ENCODE measurements at regions not wholly inside any gene's neighbourhood (a gene's known extent, or its start where the extent isn't known, plus 50 kb on each side); places are given as distances from the start of the nearest gene placed in this dataset.

GRCh38 chr2:105490956-105491355 lies 92.1 kb upstream of the FHL2 start:
- DNase-seq (ENCODE audit: low read depth) = no peak
- no peak for TF ChIP-seq CTCF (IDR thresholded peaks at IDR 0.05; ENCODE audit: insufficient read depth, low read depth, low read length)
- no peak overlapping the region for H3K4me3 ChIP-seq (ENCODE audit: low read depth, low read length)

GRCh38 chr2:105490204-105490603 lies 91.4 kb upstream of the FHL2 start:
- TF ChIP-seq CTCF (IDR thresholded peaks at IDR 0.05; ENCODE audit: insufficient read depth, low read depth, low read length) = no peak
- no peak overlapping the region for H3K4me3 ChIP-seq (ENCODE audit: low read depth, low read length)
- DNase-seq (ENCODE audit: low read depth) = no peak

- TF ChIP-seq CTCF (IDR thresholded peaks at IDR 0.05; ENCODE audit: insufficient read depth, low read depth, low read length) = no peak
- DNase-seq (ENCODE audit: low read depth) = no peak
- no peak overlapping the region for H3K4me3 ChIP-seq (ENCODE audit: low read depth, low read length)
Measured at GRCh38 chr2:105489168-105489878, 90.5 kb upstream of the FHL2 start.

- no peak for TF ChIP-seq CTCF (IDR thresholded peaks at IDR 0.05; ENCODE audit: insufficient read depth, low read depth, low read length)
- no peak for DNase-seq (ENCODE audit: low read depth)
- no peak overlapping the region for H3K4me3 ChIP-seq (ENCODE audit: low read depth, low read length)
Measured at GRCh38 chr2:105488285-105488684, 89.4 kb upstream of the FHL2 start.

GRCh38 chr2:105487142-105488069 lies 88.6 kb upstream of the FHL2 start:
- no peak for TF ChIP-seq CTCF (IDR thresholded peaks at IDR 0.05; ENCODE audit: insufficient read depth, low read depth, low read length)
- no peak overlapping the region for H3K4me3 ChIP-seq (ENCODE audit: low read depth, low read length)

GRCh38 chr2:105486762-105487141 lies 87.9 kb upstream of the FHL2 start:
- no peak for DNase-seq (ENCODE audit: low read depth)
- TF ChIP-seq CTCF (IDR thresholded peaks at IDR 0.05; ENCODE audit: insufficient read depth, low read depth, low read length) = no peak
- H3K4me3 ChIP-seq (ENCODE audit: low read depth, low read length) = no peak overlapping the region

More at GRCh38 chr2:105487142-105488069, 88.6 kb upstream of the FHL2 start:
- DNase-seq (ENCODE audit: low read depth) = peak; percentile 89
